OCI-LY1 (cell line): ENCODE measurements at regions not wholly inside any gene's neighbourhood (a gene's known extent, or its start where the extent isn't known, plus 50 kb on each side); places are given as distances from the start of the nearest gene placed in this dataset.

ENCODE experiments used
- H2AFZ ChIP-seq: fragments of 200-600 bp; sonication (generic), shearing (Covaris generic); 2 replicates; pipeline ENCODE4 v1.6.0; 2014; ENCODE audit warnings: antibody characterized with exemption, mild to moderate bottlenecking, low read length
- H3F3A ChIP-seq: fragments of 200-600 bp; sonication (generic), shearing (Covaris generic); 2 replicates; pipeline ENCODE4 v1.6.0; 2014; ENCODE audit warnings: mild to moderate bottlenecking, antibody characterized with exemption, low read length, moderate library complexity; ENCODE audit not compliant: insufficient read depth
- H3K27ac ChIP-seq: fragments of 200-600 bp; sonication (generic); 2 replicates; pipeline ENCODE4 v1.5.1; 2014; ENCODE audit warnings: low read length, mixed run types, mild to moderate bottlenecking, low read depth; ENCODE audit not compliant: poor library complexity, severe bottlenecking
- H3K27me3 ChIP-seq: fragments of 200-600 bp; sonication (generic); 2 replicates; pipeline ENCODE4 v1.6.0; 2014; ENCODE audit warnings: antibody characterized with exemption, mild to moderate bottlenecking, low read length, moderate library complexity; ENCODE audit not compliant: insufficient read depth
- H3K36me3 ChIP-seq: fragments of 200-600 bp; sonication (generic); 2 replicates; pipeline ENCODE4 v1.6.1; 2014; ENCODE audit warnings: mild to moderate bottlenecking, antibody characterized with exemption, low read length, moderate library complexity, mixed read lengths; ENCODE audit not compliant: insufficient read depth
- H3K4me1 ChIP-seq: fragments of 200-600 bp; sonication (generic); 2 replicates; pipeline ENCODE4 v1.5.1; 2014; ENCODE audit warnings: mild to moderate bottlenecking, low read length, moderate library complexity; ENCODE audit not compliant: insufficient read depth, severe bottlenecking
- H3K4me2 ChIP-seq: fragments of 200-600 bp; sonication (generic), shearing (Covaris generic); 2 replicates; pipeline ENCODE4 v1.6.1; 2014; ENCODE audit warnings: low read length
- H3K4me3 ChIP-seq: fragments of 200-600 bp; sonication (generic); 2 replicates; pipeline ENCODE4 v1.5.1; 2014; ENCODE audit warnings: low read length, low read depth, mild to moderate bottlenecking, mixed read lengths; ENCODE audit not compliant: poor library complexity, severe bottlenecking
- H3K79me2 ChIP-seq: fragments of 200-600 bp; shearing (Covaris generic); 2 replicates; pipeline ENCODE4 v1.6.1; 2016; ENCODE audit warnings: mixed run types, low read length, mixed read lengths; ENCODE audit not compliant: insufficient read depth
- H3K9ac ChIP-seq: fragments of 200-600 bp; sonication (generic), shearing (Covaris generic); 2 replicates; pipeline ENCODE4 v1.6.1; 2014; ENCODE audit warnings: mild to moderate bottlenecking, low read length, mixed read lengths
- H3K9me2 ChIP-seq: fragments of 200-600 bp; sonication (generic), shearing (Covaris generic); 2 replicates; pipeline ENCODE4 v1.6.1; 2014; ENCODE audit warnings: low read depth, mild to moderate bottlenecking, low read length, mixed read lengths
- H3K9me3 ChIP-seq: fragments of 200-600 bp; shearing (Covaris generic); 2 replicates; pipeline ENCODE4 v1.6.1; 2014; ENCODE audit warnings: low read length, mixed read lengths
- H4K20me1 ChIP-seq: fragments of 200-600 bp; sonication (generic), shearing (Covaris generic); 2 replicates; pipeline ENCODE4 v1.6.0; 2016; ENCODE audit warnings: mild to moderate bottlenecking, low read length; ENCODE audit not compliant: insufficient read depth
- CTCF ChIP-seq: fragments of 200-600 bp; sonication (generic), shearing (Covaris generic); IDR thresholded peaks from 2 replicates; pipeline ENCODE4 v1.5.1; 2017; ENCODE audit warnings: mild to moderate bottlenecking, antibody characterized with exemption, low read length, moderate library complexity, mixed read lengths
- EZH2 ChIP-seq: fragments of 200-600 bp; sonication (generic), shearing (Covaris generic); IDR thresholded peaks from 2 replicates; pipeline ENCODE4 v1.8.0; 2017; ENCODE audit warnings: borderline replicate concordance, mixed run types, mild to moderate bottlenecking, antibody characterized with exemption, low read length, moderate library complexity, mixed read lengths

- no peaks in the 10 kb centered on the region for H3K27me3 ChIP-seq
- no peak for TF ChIP-seq EZH2
- no peak for TF ChIP-seq CTCF
These were observed 84.0 kb upstream of the PLAAT1 start for GRCh38 chr3:193157051-193157450.

GRCh38 chr3:193165431-193166120 is 75.4 kb upstream of the PLAAT1 start:
- Histone ChIP-seq H3K27ac (no peak overlapping the region), H3K4me2 (no peak overlapping the region), H3K9me3 (no peaks in the 10 kb centered on the region), H3K9me2 (no peaks in the 10 kb centered on the region), H3K4me1 (no peaks in the 10 kb centered on the region), H2AFZ (no peak overlapping the region), H3K27me3 (no peaks in the 10 kb centered on the region), H3K9ac (no peak overlapping the region), H3F3A (no peaks in the 10 kb centered on the region), H3K36me3 (no peaks in the 10 kb centered on the region), H3K79me2 (no peaks in the 10 kb centered on the region), H3K4me3 (no peak overlapping the region), H4K20me1 (no peaks in the 10 kb centered on the region)
- TF ChIP-seq CTCF (no peak), EZH2 (no peak)

More at GRCh38 chr3:193157051-193157450, 84.0 kb upstream of the PLAAT1 start:
- H2AFZ ChIP-seq, result no peak overlapping the region
- H3K4me1 ChIP-seq, result no peaks in the 10 kb centered on the region
- H3K4me2 ChIP-seq, result no peak overlapping the region
- H3K9ac ChIP-seq, result no peak overlapping the region
- no peaks in the 10 kb centered on the region for H3F3A ChIP-seq
- H3K4me3 ChIP-seq, result no peak overlapping the region
- no peaks in the 10 kb centered on the region for H3K9me2 ChIP-seq
- H3K79me2 ChIP-seq, result no peaks in the 10 kb centered on the region
- no peak overlapping the region for H3K27ac ChIP-seq
- H3K9me3 ChIP-seq, result no peaks in the 10 kb centered on the region
- no peaks in the 10 kb centered on the region for H3K36me3 ChIP-seq
- H4K20me1 ChIP-seq, result no peaks in the 10 kb centered on the region

GRCh38 chr3:193168931-193169330 is 72.1 kb upstream of the PLAAT1 start:
- Histone ChIP-seq H3K79me2 (no peaks in the 10 kb centered on the region), H3K9me2 (no peaks in the 10 kb centered on the region), H3K27ac (no peak overlapping the region), H3K36me3 (no peaks in the 10 kb centered on the region), H3K9me3 (no peaks in the 10 kb centered on the region), H2AFZ (no peak overlapping the region), H4K20me1 (no peaks in the 10 kb centered on the region), H3F3A (no peaks in the 10 kb centered on the region), H3K4me2 (no peak overlapping the region), H3K4me1 (no peaks in the 10 kb centered on the region), H3K9ac (no peak overlapping the region), H3K4me3 (no peak overlapping the region), H3K27me3 (no peaks in the 10 kb centered on the region)
- TF ChIP-seq CTCF, result no peak
- TF ChIP-seq EZH2, result no peak
